DND-41 (cell line): ENCODE measurements at regions not wholly inside any gene's neighbourhood (a gene's known extent, or its start where the extent isn't known, plus 50 kb on each side); places are given as distances from the start of the nearest gene placed in this dataset.

Experiments used
- CTCF ChIP-seq: IDR thresholded peaks from 2 replicates; pipeline ENCODE4 v1.5.1; 2012; ENCODE audit warnings: borderline replicate concordance, low read length, moderate library complexity, mild to moderate bottlenecking; ENCODE audit not compliant: poor library complexity, severe bottlenecking; ENCODE audit errors: extremely low read depth
- EZH2 ChIP-seq: IDR thresholded peaks from 3 replicates; pipeline ENCODE4 v1.6.1; 2012; ENCODE audit warnings: borderline replicate concordance, low read depth, mild to moderate bottlenecking, moderate library complexity, low read length, inconsistent platforms; ENCODE audit not compliant: severe bottlenecking

DNA sequence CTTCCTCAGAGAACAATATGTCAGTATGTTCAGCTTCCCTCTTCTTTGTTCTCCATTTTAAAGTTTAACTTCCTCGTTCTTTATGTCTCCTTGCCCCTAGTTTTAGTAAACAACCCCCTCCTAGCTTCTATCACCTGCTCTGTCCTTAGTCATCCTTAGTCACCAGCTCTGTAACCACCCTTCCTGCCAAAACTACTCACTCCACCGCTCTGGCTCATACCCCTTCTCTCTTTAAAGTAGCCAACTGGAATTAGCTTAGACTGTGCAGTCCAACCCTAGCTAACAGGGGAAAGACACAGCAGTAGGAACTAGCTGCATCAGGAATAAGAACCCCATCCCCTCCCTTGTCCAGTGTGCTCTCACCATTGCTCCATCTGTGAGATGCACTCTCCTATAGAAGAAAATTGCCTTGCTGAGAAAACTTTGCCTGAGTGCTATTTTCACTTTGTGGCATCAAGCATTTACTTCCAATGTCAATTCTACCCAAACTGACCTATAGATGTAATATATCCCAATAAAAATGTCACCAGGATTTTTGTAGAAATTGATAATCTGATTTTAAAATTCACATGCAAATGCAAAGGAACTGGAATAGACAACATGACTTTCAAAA lies 603.2 kb downstream of the C12orf50 start:
- TF ChIP-seq CTCF (no peak), EZH2 (no peak)
